SU-DHL-6 (cell line): ENCODE measurements at regions not wholly inside any gene's neighbourhood (a gene's known extent, or its start where the extent isn't known, plus 50 kb on each side); places are given as distances from the start of the nearest gene placed in this dataset.

Source experiments
- H2AFZ ChIP-seq: fragments of 200-600 bp; sonication (generic); 2 replicates; pipeline ENCODE4 v1.6.1; 2014; ENCODE audit warnings: low read depth, mild to moderate bottlenecking, moderate library complexity, mixed read lengths, antibody characterized with exemption, low read length; ENCODE audit not compliant: severe bottlenecking
- H3F3A ChIP-seq: fragments of 200-600 bp; shearing (Covaris generic); 2 replicates; pipeline ENCODE4 v1.6.0; 2016; ENCODE audit warnings: antibody characterized with exemption, mild to moderate bottlenecking; ENCODE audit not compliant: insufficient read depth
- H3K27ac ChIP-seq: fragments of 200-600 bp; sonication (generic); 2 replicates; pipeline ENCODE4 v1.5.1; 2016; ENCODE audit warnings: low read depth, mild to moderate bottlenecking, low read length, moderate library complexity, mixed read lengths
- H3K27me3 ChIP-seq: fragments of 200-600 bp; sonication (generic), shearing (Covaris generic); 2 replicates; pipeline ENCODE4 v1.6.0; 2014; ENCODE audit warnings: mild to moderate bottlenecking, low read length
- H3K36me3 ChIP-seq: fragments of 200-600 bp; sonication (generic); 2 replicates; pipeline ENCODE4 v1.6.1; 2014; ENCODE audit warnings: mild to moderate bottlenecking, low read length, mixed read lengths
- H3K4me2 ChIP-seq: fragments of 300-600, 200-600 bp; shearing (Covaris generic), sonication (generic); 2 replicates; pipeline ENCODE4 v1.6.0; 2014; ENCODE audit warnings: low read length, low read depth, mild to moderate bottlenecking; ENCODE audit not compliant: poor library complexity, severe bottlenecking
- H3K4me3 ChIP-seq: fragments of 200-600 bp; sonication (generic); 2 replicates; pipeline ENCODE4 v1.5.1; 2014; ENCODE audit warnings: antibody characterized with exemption, low read length, mild to moderate bottlenecking, mixed read lengths; ENCODE audit not compliant: insufficient read depth, poor library complexity, severe bottlenecking
- H3K79me2 ChIP-seq: fragments of 200-600 bp; sonication (generic); 2 replicates; pipeline ENCODE4 v1.6.1; 2014; ENCODE audit warnings: mild to moderate bottlenecking, low read length, moderate library complexity; ENCODE audit not compliant: insufficient read depth
- H3K9ac ChIP-seq: fragments of 200-600 bp; sonication (generic); 2 replicates; pipeline ENCODE4 v1.7.0; 2014; ENCODE audit warnings: mild to moderate bottlenecking, low read length
- H3K9me2 ChIP-seq: fragments of 200-600 bp; sonication (generic); replicated peaks from 2 replicates; pipeline ENCODE4 v1.6.1; 2014; ENCODE audit warnings: low read length; ENCODE audit not compliant: insufficient read depth
- H3K9me3 ChIP-seq: fragments of 200-600 bp; sonication (generic); 2 replicates; pipeline ENCODE4 v1.6.1; 2014; ENCODE audit warnings: low read length, mixed read lengths; ENCODE audit not compliant: insufficient read depth
- H4K20me1 ChIP-seq: fragments of 200-600 bp; sonication (generic); 2 replicates; pipeline ENCODE4 v1.6.1; 2014; ENCODE audit warnings: low read depth, mild to moderate bottlenecking, antibody characterized with exemption, low read length, moderate library complexity, mixed read lengths
- CTCF ChIP-seq: fragments of 200-600 bp; sonication (generic); IDR thresholded peaks from one replicate; pipeline ENCODE4 v1.5.1; 2017; ENCODE audit warnings: antibody characterized with exemption, mild to moderate bottlenecking, low read length, moderate library complexity; ENCODE audit not compliant: insufficient read depth, poor library complexity, severe bottlenecking
- EZH2phosphoT487 ChIP-seq: fragments of 200-600 bp; sonication (generic), shearing (Covaris generic); conservative IDR thresholded peaks from 2 replicates; pipeline ENCODE4 v1.6.1; 2018; ENCODE audit warnings: mild to moderate bottlenecking, antibody characterized with exemption, low read length, moderate library complexity, mixed read lengths

- no peak overlapping the region for H3K9ac ChIP-seq
- TF ChIP-seq CTCF: no peak
- TF ChIP-seq EZH2phosphoT487: no peak
- H4K20me1 ChIP-seq: no peaks in the 10 kb centered on the region
- H3K27me3 ChIP-seq: no peaks in the 10 kb centered on the region
- no peak overlapping the region for H3K4me3 ChIP-seq
- H3K79me2 ChIP-seq: no peaks in the 10 kb centered on the region
- H3K27ac ChIP-seq: no peak overlapping the region
- no peaks in the 10 kb centered on the region for H3K36me3 ChIP-seq
- no peak overlapping the region for H3K4me2 ChIP-seq
- H3K9me3 ChIP-seq: no peaks in the 10 kb centered on the region
- H2AFZ ChIP-seq: no peak overlapping the region
- no peaks in the 10 kb centered on the region for H3K9me2 ChIP-seq
- H3F3A ChIP-seq: no peaks in the 10 kb centered on the region
Measured at GRCh38 chr5:82620957-82621600, 342.9 kb upstream of the RPS23 start.

GRCh38 chr5:82619097-82619496 is 340.9 kb upstream of the RPS23 start:
- TF ChIP-seq EZH2phosphoT487 (no peak), CTCF (no peak)
- Histone ChIP-seq H3K27ac (no peak overlapping the region), H2AFZ (no peak overlapping the region), H3K9me2 (no peaks in the 10 kb centered on the region), H3K4me3 (no peak overlapping the region), H4K20me1 (no peaks in the 10 kb centered on the region), H3K9me3 (no peaks in the 10 kb centered on the region), H3K36me3 (no peaks in the 10 kb centered on the region), H3F3A (no peaks in the 10 kb centered on the region), H3K4me2 (no peak overlapping the region), H3K9ac (no peak overlapping the region), H3K79me2 (no peaks in the 10 kb centered on the region), H3K27me3 (no peaks in the 10 kb centered on the region)

DNA sequence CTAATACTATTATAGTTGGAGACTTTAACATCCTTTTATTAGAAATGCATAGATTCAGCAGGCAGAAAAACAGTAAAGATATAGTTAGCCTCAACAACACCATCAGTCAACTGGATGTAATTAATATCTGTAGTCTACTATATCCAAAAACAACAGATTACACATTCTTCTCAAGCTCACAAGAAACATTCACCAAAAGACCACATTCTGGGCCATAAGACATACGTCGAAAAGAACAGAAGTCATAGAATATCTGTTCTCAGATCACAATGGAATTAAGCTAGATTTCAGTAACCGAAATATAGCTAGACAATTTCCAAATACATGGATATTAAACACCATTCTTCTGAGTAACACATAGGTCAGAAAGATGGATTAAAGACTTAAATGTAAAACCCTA is 336.6 kb upstream of the RPS23 start:
- H3K9me3 ChIP-seq: no peaks in the 10 kb centered on the region
- no peak overlapping the region for H3K4me2 ChIP-seq
- no peak overlapping the region for H3K27ac ChIP-seq
- H3K4me3 ChIP-seq: no peak overlapping the region
- no peaks in the 10 kb centered on the region for H4K20me1 ChIP-seq
- H3K79me2 ChIP-seq: no peaks in the 10 kb centered on the region
- H3K9me2 ChIP-seq: no peaks in the 10 kb centered on the region
- TF ChIP-seq CTCF (no peak), EZH2phosphoT487 (no peak)
- no peaks in the 10 kb centered on the region for H3K27me3 ChIP-seq
- H2AFZ ChIP-seq: no peak overlapping the region
- H3K36me3 ChIP-seq: no peaks in the 10 kb centered on the region
- H3K9ac ChIP-seq: no peak overlapping the region
- H3F3A ChIP-seq: no peaks in the 10 kb centered on the region
